DOHH2 (cell line): ENCODE measurements at regions not wholly inside any gene's neighbourhood (a gene's known extent, or its start where the extent isn't known, plus 50 kb on each side); places are given as distances from the start of the nearest gene placed in this dataset.

Experiments
- CTCF ChIP-seq: fragments of 200-600 bp; sonication (generic); IDR thresholded peaks from one replicate; pipeline ENCODE4 v1.5.1; 2014; ENCODE audit warnings: antibody characterized with exemption, mild to moderate bottlenecking, low read depth, low read length; ENCODE audit not compliant: poor library complexity, severe bottlenecking
- EZH2phosphoT487 ChIP-seq: fragments of 200-600 bp; sonication (generic); IDR thresholded peaks from 2 replicates; pipeline ENCODE4 v1.6.1; 2017; ENCODE audit warnings: borderline replicate concordance, mild to moderate bottlenecking, antibody characterized with exemption, low read length, moderate library complexity, mixed read lengths

GRCh38 chr4:1541449-1542225, 135.4 kb upstream of the NKX1-1 start:
- TF ChIP-seq CTCF: no peak
- TF ChIP-seq EZH2phosphoT487: no peak
